Fibroblast of villous mesenchyme (primary cell): ENCODE measurements at regions not wholly inside any gene's neighbourhood (a gene's known extent, or its start where the extent isn't known, plus 50 kb on each side); places are given as distances from the start of the nearest gene placed in this dataset.
"Not testable (repeated sequence)": the region's sequence is repeated elsewhere in the genome, so short reads cannot be mapped to it uniquely, and the experiment has no call there.

Source experiments
- DNase-seq: peaks from one replicate; pipeline ENCODE4 v3.0.0-alpha.2; 2010; ENCODE audit warnings: low read depth
- H3K4me3 ChIP-seq: 2 replicates; pipeline ENCODE4 v1.5.1; 2011; ENCODE audit warnings: low read depth, mild to moderate bottlenecking, low read length
- CTCF ChIP-seq: IDR thresholded peaks from 2 replicates; pipeline ENCODE4 v1.5.1; 2012; ENCODE audit warnings: low read depth, mild to moderate bottlenecking, low read length; ENCODE audit not compliant: insufficient read depth

GRCh38 chr3:88882121-88882520, 225.3 kb upstream of the EPHA3 start:
- no peak for TF ChIP-seq CTCF
- no peak for DNase-seq
- no peak overlapping the region for H3K4me3 ChIP-seq

GRCh38 chr3:88886624-88887023, 220.8 kb upstream of the EPHA3 start:
- H3K4me3 ChIP-seq, DNase-seq: not testable (repeated sequence)

- no peak overlapping the region for H3K4me3 ChIP-seq
- TF ChIP-seq CTCF: no peak
- DNase-seq: no peak
These were observed 211.4 kb upstream of the EPHA3 start for GRCh38 chr3:88896026-88896425.

- DNase-seq: no peak
- no peak overlapping the region for H3K4me3 ChIP-seq
- no peak for TF ChIP-seq CTCF
These were observed 195.0 kb upstream of the EPHA3 start for GRCh38 chr3:88912294-88912877.

GRCh38 chr3:88918841-88919240, 188.6 kb upstream of the EPHA3 start:
- DNase-seq: no peak
- no peak for TF ChIP-seq CTCF
- no peak overlapping the region for H3K4me3 ChIP-seq

- H3K4me3 ChIP-seq: no peak overlapping the region
- DNase-seq: no peak
- no peak for TF ChIP-seq CTCF
These were observed 185.4 kb upstream of the EPHA3 start for GRCh38 chr3:88921986-88922385.

- no peak for TF ChIP-seq CTCF
- no peak for DNase-seq
- H3K4me3 ChIP-seq: no peak overlapping the region
These were observed 181.2 kb upstream of the EPHA3 start for GRCh38 chr3:88926221-88926620.

- DNase-seq: no peak
- no peak for TF ChIP-seq CTCF
- no peak overlapping the region for H3K4me3 ChIP-seq
These were observed 176.8 kb upstream of the EPHA3 start for GRCh38 chr3:88930611-88931010.
